ENCODE measurements at regions not wholly inside any gene's neighbourhood (a gene's known extent, or its start where the extent isn't known, plus 50 kb on each side); places are given as distances from the start of the nearest gene placed in this dataset.

GRCh38 chr13:44649104-44649428 is 72.9 kb upstream of the TSC22D1 start:
- TF ChIP-seq CTCF (IDR thresholded peaks at IDR 0.05; ENCODE audit: borderline replicate concordance, extremely low read depth, low read length, poor library complexity, severe bottlenecking) (no peak), EZH2 (IDR thresholded peaks at IDR 0.05; ENCODE audit: borderline replicate concordance, low read depth, low read length, severe bottlenecking) (no peak)
